SK-N-SH treated with all-trans-retinoic acid at 6 μM for 48 hours (cell line): ENCODE measurements at regions not wholly inside any gene's neighbourhood (a gene's known extent, or its start where the extent isn't known, plus 50 kb on each side); places are given as distances from the start of the nearest gene placed in this dataset.

ENCODE experiments used
- ATAC-seq: fragments of 200-7000 bp; cut with Tn5 transposase; 3 replicates; pipeline ENCODE4 v1.9.1; 2020; ENCODE audit warnings: mild to moderate bottlenecking, moderate library complexity
- ARNTL ChIP-seq: fragments of 450-650 bp; formaldehyde crosslinking; IDR thresholded peaks from 2 replicates; pipeline ENCODE4 v1.5.0; 2020; ENCODE audit warnings: low read depth, mild to moderate bottlenecking, moderate library complexity, borderline replicate concordance
- BACH2 ChIP-seq: fragments of 250-450 bp; sonication (Bioruptor Pico); IDR thresholded peaks from 2 replicates; pipeline ENCODE4 v1.9.0; 2021; ENCODE audit warnings: mild to moderate bottlenecking, borderline replicate concordance
- CREB5 ChIP-seq: fragments of 250-450 bp; sonication (Bioruptor Pico); IDR thresholded peaks from 2 replicates; pipeline ENCODE4 v1.5.1; 2020; ENCODE audit warnings: low read depth, mild to moderate bottlenecking, moderate library complexity
- CSDC2 ChIP-seq: fragments of 250-450 bp; sonication (Bioruptor Pico); IDR thresholded peaks from 2 replicates; pipeline ENCODE4 v1.5.0; 2020; ENCODE audit warnings: mild to moderate bottlenecking, moderate library complexity
- ESRRG ChIP-seq: fragments of 250-450 bp; sonication (Bioruptor Pico); IDR thresholded peaks from 2 replicates; pipeline ENCODE4 v1.6.1; 2021; ENCODE audit warnings: mild to moderate bottlenecking
- GLIS3 ChIP-seq: fragments of 250-450 bp; sonication (Bioruptor Pico); IDR thresholded peaks from 2 replicates; pipeline ENCODE4 v1.5.0; 2020; ENCODE audit warnings: mild to moderate bottlenecking, moderate library complexity
- ISL1 ChIP-seq: fragments of 250-450 bp; sonication (Bioruptor Pico); IDR thresholded peaks from 2 replicates; pipeline ENCODE4 v2.1.2; 2022; ENCODE audit warnings: mild to moderate bottlenecking, moderate library complexity
- OSR1 ChIP-seq: fragments of 250-450 bp; sonication (Bioruptor Pico); IDR thresholded peaks from 2 replicates; pipeline ENCODE4 v1.8.0; 2022; ENCODE audit warnings: moderate library complexity, mild to moderate bottlenecking, inconsistent platforms
- PPARA ChIP-seq: fragments of 250-450 bp; sonication (Bioruptor Pico); IDR thresholded peaks from 2 replicates; pipeline ENCODE4 v1.5.0; 2020; ENCODE audit warnings: mild to moderate bottlenecking, borderline replicate concordance
- RARB ChIP-seq: fragments of 250-450 bp; sonication (Bioruptor Pico); IDR thresholded peaks from 2 replicates; pipeline ENCODE4 v1.8.0; 2021; ENCODE audit warnings: mild to moderate bottlenecking, moderate library complexity
- SNAI2 ChIP-seq: fragments of 250-450 bp; sonication (Bioruptor Pico); IDR thresholded peaks from 2 replicates; pipeline ENCODE4 v1.5.0; 2020; ENCODE audit warnings: mild to moderate bottlenecking, moderate library complexity
- TCF4 ChIP-seq: fragments of 250-450 bp; sonication (Bioruptor Pico); IDR thresholded peaks from 2 replicates; pipeline ENCODE4 v1.8.0; 2021; ENCODE audit warnings: mild to moderate bottlenecking, moderate library complexity, borderline replicate concordance
- ZC3H10 ChIP-seq: fragments of 250-450 bp; sonication (Bioruptor Pico); IDR thresholded peaks from 2 replicates; pipeline ENCODE4 v1.5.1; 2021; ENCODE audit warnings: mild to moderate bottlenecking, moderate library complexity
- ZFP3 ChIP-seq: fragments of 250-450 bp; sonication (Bioruptor Pico); IDR thresholded peaks from 2 replicates; pipeline ENCODE4 v1.5.0; 2020; ENCODE audit warnings: mild to moderate bottlenecking, moderate library complexity
- ZFP30 ChIP-seq: fragments of 450-650 bp; formaldehyde crosslinking; IDR thresholded peaks from 2 replicates; pipeline ENCODE4 v1.5.0; 2022; ENCODE audit warnings: mild to moderate bottlenecking, moderate library complexity
- ZNF565 ChIP-seq: fragments of 450-650 bp; formaldehyde crosslinking; conservative IDR thresholded peaks from 2 replicates; pipeline ENCODE4 v1.5.0; 2020; ENCODE audit warnings: low read depth, mild to moderate bottlenecking, moderate library complexity
- ZNF70 ChIP-seq: fragments of 450-650 bp; formaldehyde crosslinking; IDR thresholded peaks from 2 replicates; pipeline ENCODE4 v1.5.0; 2020; ENCODE audit warnings: mild to moderate bottlenecking, moderate library complexity
- ZNF8 ChIP-seq: fragments of 450-650 bp; formaldehyde crosslinking; IDR thresholded peaks from 2 replicates; pipeline ENCODE4 v1.5.0; 2020; ENCODE audit warnings: mild to moderate bottlenecking, moderate library complexity
- TF ChIP-seq, protein P1 (sequence below): fragments of 250-450 bp; sonication (Bioruptor Pico); IDR thresholded peaks from 2 replicates; pipeline ENCODE4 v1.8.0; 2021; ENCODE audit warnings: low read depth, mild to moderate bottlenecking, moderate library complexity, borderline replicate concordance
- TF ChIP-seq, protein P2 (sequence below): fragments of 250-450 bp; sonication (Bioruptor Pico); IDR thresholded peaks from 2 replicates; pipeline ENCODE4 v1.8.0; 2020; ENCODE audit warnings: mild to moderate bottlenecking, moderate library complexity, borderline replicate concordance
- TF ChIP-seq, protein P3 (sequence below): fragments of 250-450 bp; sonication (Bioruptor Pico); IDR thresholded peaks from 2 replicates; pipeline ENCODE4 v1.5.0; 2020; ENCODE audit warnings: mild to moderate bottlenecking, moderate library complexity

- TF ChIP-seq, protein P1, sequence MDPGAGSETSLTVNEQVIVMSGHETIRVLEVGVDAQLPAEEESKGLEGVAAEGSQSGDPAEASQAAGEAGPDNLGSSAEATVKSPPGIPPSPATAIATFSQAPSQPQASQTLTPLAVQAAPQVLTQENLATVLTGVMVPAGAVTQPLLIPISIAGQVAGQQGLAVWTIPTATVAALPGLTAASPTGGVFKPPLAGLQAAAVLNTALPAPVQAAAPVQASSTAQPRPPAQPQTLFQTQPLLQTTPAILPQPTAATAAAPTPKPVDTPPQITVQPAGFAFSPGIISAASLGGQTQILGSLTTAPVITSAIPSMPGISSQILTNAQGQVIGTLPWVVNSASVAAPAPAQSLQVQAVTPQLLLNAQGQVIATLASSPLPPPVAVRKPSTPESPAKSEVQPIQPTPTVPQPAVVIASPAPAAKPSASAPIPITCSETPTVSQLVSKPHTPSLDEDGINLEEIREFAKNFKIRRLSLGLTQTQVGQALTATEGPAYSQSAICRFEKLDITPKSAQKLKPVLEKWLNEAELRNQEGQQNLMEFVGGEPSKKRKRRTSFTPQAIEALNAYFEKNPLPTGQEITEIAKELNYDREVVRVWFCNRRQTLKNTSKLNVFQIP, result no peak
- TF ChIP-seq ZNF70 (CRISPR knock-in tag), result no peak
- TF ChIP-seq, protein P2, sequence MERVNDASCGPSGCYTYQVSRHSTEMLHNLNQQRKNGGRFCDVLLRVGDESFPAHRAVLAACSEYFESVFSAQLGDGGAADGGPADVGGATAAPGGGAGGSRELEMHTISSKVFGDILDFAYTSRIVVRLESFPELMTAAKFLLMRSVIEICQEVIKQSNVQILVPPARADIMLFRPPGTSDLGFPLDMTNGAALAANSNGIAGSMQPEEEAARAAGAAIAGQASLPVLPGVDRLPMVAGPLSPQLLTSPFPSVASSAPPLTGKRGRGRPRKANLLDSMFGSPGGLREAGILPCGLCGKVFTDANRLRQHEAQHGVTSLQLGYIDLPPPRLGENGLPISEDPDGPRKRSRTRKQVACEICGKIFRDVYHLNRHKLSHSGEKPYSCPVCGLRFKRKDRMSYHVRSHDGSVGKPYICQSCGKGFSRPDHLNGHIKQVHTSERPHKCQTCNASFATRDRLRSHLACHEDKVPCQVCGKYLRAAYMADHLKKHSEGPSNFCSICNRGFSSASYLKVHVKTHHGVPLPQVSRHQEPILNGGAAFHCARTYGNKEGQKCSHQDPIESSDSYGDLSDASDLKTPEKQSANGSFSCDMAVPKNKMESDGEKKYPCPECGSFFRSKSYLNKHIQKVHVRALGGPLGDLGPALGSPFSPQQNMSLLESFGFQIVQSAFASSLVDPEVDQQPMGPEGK (CRISPR knock-in tag), result no peak
- no peak for TF ChIP-seq CREB5 (CRISPR knock-in tag)
- no peak for TF ChIP-seq OSR1 (CRISPR knock-in tag)
- TF ChIP-seq SNAI2 (CRISPR knock-in tag), result no peak
- TF ChIP-seq RARB (CRISPR knock-in tag), result no peak
- TF ChIP-seq ZNF565 (CRISPR knock-in tag), result no peak
- TF ChIP-seq CSDC2 (CRISPR knock-in tag), result no peak
- TF ChIP-seq, protein P3, sequence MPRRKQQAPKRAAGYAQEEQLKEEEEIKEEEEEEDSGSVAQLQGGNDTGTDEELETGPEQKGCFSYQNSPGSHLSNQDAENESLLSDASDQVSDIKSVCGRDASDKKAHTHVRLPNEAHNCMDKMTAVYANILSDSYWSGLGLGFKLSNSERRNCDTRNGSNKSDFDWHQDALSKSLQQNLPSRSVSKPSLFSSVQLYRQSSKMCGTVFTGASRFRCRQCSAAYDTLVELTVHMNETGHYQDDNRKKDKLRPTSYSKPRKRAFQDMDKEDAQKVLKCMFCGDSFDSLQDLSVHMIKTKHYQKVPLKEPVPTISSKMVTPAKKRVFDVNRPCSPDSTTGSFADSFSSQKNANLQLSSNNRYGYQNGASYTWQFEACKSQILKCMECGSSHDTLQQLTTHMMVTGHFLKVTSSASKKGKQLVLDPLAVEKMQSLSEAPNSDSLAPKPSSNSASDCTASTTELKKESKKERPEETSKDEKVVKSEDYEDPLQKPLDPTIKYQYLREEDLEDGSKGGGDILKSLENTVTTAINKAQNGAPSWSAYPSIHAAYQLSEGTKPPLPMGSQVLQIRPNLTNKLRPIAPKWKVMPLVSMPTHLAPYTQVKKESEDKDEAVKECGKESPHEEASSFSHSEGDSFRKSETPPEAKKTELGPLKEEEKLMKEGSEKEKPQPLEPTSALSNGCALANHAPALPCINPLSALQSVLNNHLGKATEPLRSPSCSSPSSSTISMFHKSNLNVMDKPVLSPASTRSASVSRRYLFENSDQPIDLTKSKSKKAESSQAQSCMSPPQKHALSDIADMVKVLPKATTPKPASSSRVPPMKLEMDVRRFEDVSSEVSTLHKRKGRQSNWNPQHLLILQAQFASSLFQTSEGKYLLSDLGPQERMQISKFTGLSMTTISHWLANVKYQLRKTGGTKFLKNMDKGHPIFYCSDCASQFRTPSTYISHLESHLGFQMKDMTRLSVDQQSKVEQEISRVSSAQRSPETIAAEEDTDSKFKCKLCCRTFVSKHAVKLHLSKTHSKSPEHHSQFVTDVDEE (CRISPR knock-in tag), result no peak
- no peak for TF ChIP-seq ZFP3
- TF ChIP-seq PPARA, result no peak
- no peak for TF ChIP-seq ARNTL (CRISPR knock-in tag)
- no peak for TF ChIP-seq ZC3H10 (CRISPR knock-in tag)
- no peak for ATAC-seq
Measured at GRCh38 chr16:48818257-48818656, 208.3 kb upstream of the N4BP1 start.

DNA sequence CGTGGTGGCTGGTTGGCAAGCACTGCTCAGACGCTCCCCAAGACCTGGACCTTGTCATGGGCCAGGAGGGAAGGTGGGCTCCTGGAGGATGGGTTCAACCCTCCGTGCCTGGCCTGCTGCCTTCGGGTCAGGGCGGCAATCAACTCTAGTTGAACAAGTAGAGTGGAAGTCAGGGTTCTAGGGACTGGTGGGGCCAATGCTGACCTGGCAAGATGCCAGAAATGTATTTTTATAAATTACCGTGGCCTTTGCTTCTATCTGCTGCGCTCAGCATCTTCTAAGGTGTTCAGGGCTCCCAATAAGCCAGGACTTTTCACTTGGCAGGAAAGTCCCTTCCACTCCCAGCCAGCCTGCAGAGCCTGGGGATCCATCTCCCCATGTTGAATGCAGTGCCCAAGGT, 207.1 kb upstream of the N4BP1 start:
- TF ChIP-seq ZNF565 (CRISPR knock-in tag) (no peak), SNAI2 (CRISPR knock-in tag) (no peak), ZFP3 (no peak), BACH2 (CRISPR knock-in tag) (no peak), GLIS3 (CRISPR knock-in tag) (no peak), ISL1 (CRISPR knock-in tag) (no peak), ZFP30 (CRISPR knock-in tag) (no peak), ZNF8 (CRISPR knock-in tag) (no peak), ESRRG (CRISPR knock-in tag) (no peak), TCF4 (CRISPR knock-in tag) (no peak), ZNF70 (CRISPR knock-in tag) (no peak)
- TF ChIP-seq, protein P3 (CRISPR knock-in tag), result no peak
- TF ChIP-seq, protein P2 (CRISPR knock-in tag), result no peak
- no peak for ATAC-seq
